ENCODE measurements at regions not wholly inside any gene's neighbourhood (a gene's known extent, or its start where the extent isn't known, plus 50 kb on each side); places are given as distances from the start of the nearest gene placed in this dataset.
"Not testable (repeated sequence)": the region's sequence is repeated elsewhere in the genome, so short reads cannot be mapped to it uniquely, and the experiment has no call there.

GRCh38 chr14:89489761-89490437, 72.9 kb upstream of the FOXN3 start:
- no peak for DNase-seq (ENCODE audit: low spot score)

DNA sequence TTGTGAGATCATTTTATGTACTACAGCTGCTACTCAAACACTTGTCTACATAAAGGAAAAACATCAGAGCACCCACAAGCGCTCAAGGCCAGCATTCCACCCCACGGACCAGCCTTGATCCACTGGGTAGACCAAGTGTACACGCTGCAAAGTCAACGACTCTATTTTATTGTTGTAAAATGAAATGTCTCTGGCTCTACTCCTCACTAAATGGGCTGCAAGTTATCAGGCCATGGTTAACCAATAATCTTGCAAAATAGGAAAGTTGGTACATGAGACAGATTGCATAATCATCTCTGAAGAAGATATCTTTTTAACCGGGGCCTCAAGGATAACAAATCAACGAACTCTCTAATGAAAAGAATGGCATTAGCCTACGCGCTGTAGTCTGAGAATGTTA, 69.9 kb upstream of the FOXN3 start:
- DNase-seq (ENCODE audit: low spot score), result no peak

- DNase-seq (ENCODE audit: low spot score), result no peak
These were observed 69.5 kb upstream of the FOXN3 start for GRCh38 chr14:89486505-89486904.

DNA sequence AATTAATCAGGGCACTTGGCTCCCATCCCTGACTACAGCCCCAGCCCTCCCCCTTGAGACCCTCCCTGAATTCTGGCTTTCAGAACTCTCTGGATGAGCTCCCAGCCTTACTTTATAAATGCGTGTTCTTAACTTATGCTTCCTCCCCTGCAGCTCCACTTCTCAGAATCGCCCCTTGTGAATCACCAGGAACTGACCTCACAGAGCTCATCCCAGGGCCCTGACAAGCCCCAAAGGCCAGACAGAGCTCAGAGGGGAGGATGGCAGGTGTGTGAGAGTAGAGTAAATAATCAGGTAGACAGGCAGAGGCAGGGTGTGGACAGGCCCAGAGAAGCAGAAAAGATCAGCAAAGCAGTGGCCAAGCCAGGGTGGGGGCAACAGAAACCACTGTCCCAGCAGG, 68.2 kb upstream of the FOXN3 start:
- DNase-seq (ENCODE audit: low spot score), result no peak

- no peak for DNase-seq (ENCODE audit: low spot score)
These were observed 67.2 kb upstream of the FOXN3 start for GRCh38 chr14:89484051-89484844.

DNA sequence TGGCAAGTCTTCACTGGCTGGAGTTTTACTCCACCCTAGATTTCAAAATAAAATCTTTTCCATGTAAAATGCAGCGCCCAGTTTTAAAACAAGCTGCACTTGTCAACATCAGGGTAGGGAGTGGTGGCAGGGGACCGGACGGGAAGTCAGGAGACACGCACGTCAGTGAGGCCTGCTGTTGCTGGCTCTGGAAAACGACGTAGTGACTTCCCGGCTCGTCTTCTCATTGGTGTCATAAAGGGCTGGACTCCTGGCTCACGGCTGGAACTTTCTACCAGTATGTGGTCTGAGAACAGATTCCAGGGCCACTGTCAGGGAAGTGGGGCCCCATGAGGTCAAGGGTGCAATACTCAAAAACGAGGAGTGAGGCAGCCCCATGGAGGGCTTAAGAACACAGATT, 64.2 kb upstream of the FOXN3 start:
- DNase-seq (ENCODE audit: low spot score), result no peak

GRCh38 chr14:89480278-89480677, 63.2 kb upstream of the FOXN3 start:
- DNase-seq (ENCODE audit: low spot score), result no peak

- DNase-seq (ENCODE audit: low spot score), result no peak
These were observed 62.8 kb upstream of the FOXN3 start for GRCh38 chr14:89479802-89480201.

DNA sequence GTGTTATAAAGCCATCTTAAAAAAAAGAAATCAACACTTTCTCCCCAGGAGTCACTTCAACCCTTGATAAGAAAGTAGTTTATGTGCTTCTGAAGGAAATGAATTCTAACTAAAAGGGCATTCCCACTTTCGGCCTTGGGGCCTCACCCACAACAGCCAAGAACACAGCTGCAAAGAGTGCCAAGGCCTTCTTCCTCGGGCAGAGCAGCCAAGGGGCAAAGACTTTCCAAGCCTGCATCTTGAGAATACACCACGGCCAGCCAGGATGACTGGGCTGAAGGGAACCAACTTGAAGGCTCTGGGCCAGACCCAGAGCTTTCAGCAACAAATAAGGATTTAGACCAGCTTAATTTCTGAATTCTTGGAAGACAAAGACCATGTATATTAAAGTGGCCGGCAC, 60.4 kb upstream of the FOXN3 start:
- no peak for DNase-seq (ENCODE audit: low spot score)

DNA sequence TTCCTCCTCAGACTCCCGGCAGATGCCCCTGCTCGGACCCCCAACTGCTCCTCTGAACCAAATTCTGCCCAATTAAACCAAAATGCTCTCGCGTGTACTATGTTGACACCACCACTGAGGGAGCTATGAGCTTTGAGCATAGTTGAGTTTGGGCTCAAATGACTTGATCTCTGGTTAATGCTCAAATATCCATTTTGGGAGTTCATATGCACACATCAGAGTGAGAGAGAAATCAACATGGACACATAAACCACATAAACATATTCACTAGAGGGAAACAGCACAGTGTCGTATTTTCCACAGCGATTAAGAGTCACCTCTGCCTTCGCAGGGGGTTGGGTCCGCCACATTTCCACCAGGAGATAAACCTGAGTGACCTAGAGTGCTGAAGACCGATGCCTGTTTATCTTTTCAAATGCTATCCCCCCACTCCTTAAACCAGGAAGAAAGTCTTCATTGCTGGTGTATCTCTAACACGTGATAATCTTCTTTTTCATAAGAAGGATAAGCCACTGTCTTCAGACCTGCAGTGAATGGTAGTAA, 59.4 kb upstream of the FOXN3 start:
- no peak for DNase-seq (ENCODE audit: low spot score)

GRCh38 chr14:89474464-89474863, 57.4 kb upstream of the FOXN3 start:
- no peak for DNase-seq (ENCODE audit: low spot score)

- DNase-seq (ENCODE audit: low spot score), result no peak
These were observed 57.0 kb upstream of the FOXN3 start for GRCh38 chr14:89473989-89474388.

DNA sequence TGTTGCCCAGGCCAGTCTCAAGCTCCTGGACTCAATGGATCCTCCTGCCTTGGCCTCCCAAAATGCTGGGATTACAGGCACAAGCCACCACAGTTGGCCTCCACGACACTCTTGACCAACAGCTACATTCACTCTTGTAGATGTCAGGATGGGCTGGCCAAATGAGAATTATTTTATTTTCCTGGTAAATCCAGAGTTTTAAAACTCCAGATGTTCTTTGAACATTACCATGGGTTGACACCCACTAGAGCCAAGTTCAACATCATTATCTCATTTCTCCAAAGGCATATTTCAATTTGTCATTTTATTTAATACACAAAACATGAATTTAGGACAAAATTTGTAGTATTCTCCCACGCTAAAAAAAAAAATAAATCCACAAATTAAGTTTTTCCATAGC, 56.5 kb upstream of the FOXN3 start:
- DNase-seq (ENCODE audit: low spot score), result no peak

DNA sequence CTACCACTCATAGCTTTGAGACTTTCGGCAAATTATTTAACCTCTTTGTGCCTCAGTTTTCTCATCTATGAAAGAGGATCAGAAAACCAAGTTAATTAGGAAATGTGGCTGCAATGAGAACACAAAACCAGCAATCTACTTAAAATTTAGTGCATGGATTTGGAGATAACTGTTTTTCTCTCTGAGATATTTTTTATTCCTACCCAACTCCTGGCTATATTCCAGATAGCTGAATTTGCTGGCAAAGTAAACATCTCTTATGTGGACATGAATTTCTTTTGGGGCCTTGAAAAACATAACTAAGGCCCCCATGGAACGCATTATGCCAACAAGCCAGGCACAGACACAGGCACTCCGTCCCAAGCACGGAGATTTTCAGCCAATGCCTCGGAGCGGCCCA, 53.4 kb upstream of the FOXN3 start:
- no peak for DNase-seq (ENCODE audit: low spot score)

GRCh38 chr14:89469210-89470198, 52.5 kb upstream of the FOXN3 start:
- no peak for DNase-seq (ENCODE audit: low spot score)

DNA sequence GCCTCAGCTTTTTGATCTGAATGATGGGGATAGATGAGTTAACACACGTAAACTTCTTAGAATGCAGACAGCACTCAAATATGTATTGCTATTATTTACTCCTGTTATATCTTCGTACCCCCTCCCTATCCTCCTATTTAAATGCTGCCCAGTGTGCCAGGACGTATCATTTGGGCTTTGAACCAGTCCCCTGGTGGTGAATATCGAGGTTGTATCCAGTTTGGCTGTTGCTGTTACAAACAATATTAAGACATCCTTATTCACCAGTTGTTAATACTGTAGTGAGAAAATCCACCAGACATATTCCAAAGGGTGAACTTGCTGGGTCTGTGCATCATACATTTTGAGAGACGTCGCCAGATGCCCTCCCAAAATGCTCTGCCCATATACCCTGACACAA, 51.5 kb upstream of the FOXN3 start:
- DNase-seq (ENCODE audit: low spot score), result no peak

DNA sequence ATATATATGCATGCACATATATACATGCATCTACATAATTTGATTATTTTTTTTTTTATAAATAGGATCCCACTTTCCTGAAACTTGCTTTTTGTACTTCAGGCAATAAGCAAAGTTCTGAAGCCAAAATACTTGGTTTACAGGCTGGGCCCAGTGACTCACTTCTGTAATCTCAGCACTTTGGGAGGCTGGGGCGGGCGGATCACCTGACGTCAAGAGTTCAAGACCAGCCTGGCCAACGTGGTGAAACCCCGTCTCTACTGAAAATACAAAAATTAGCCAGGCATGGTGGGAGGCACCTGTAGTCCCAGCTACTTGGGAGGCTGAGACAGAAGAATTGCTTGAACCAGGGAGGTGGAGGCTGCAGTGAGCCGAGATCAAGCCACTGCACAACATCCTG, 51.0 kb upstream of the FOXN3 start:
- not testable (repeated sequence) for DNase-seq (ENCODE audit: low spot score)

GRCh38 chr14:89466944-89467343, 49.9 kb upstream of the FOXN3 start:
- no peak for DNase-seq (ENCODE audit: low spot score)
